BE2C (cell line): ENCODE measurements at regions not wholly inside any gene's neighbourhood (a gene's known extent, or its start where the extent isn't known, plus 50 kb on each side); places are given as distances from the start of the nearest gene placed in this dataset.

Experiments used
- DNase-seq: peaks from one replicate; pipeline ENCODE4 v3.0.0-alpha.2; 2020
- H3K27me3 ChIP-seq: fragments of 250-450 bp; sonication (Bioruptor Pico); 2 replicates; pipeline ENCODE4 v1.5.1; 2020; ENCODE audit warnings: mild to moderate bottlenecking
- H3K36me3 ChIP-seq: fragments of 250-450 bp; sonication (Bioruptor Pico); 2 replicates; pipeline ENCODE4 v1.5.1; 2020; ENCODE audit warnings: mild to moderate bottlenecking
- H3K4me1 ChIP-seq: fragments of 250-450 bp; sonication (Bioruptor Pico); 2 replicates; pipeline ENCODE4 v1.5.1; 2020
- H3K4me3 ChIP-seq: 2 replicates; pipeline ENCODE4 v1.5.1; 2011; ENCODE audit warnings: low read depth, low read length
- H3K9me3 ChIP-seq: fragments of 250-450 bp; sonication (Bioruptor Pico); 2 replicates; pipeline ENCODE4 v1.5.1; 2020
- TF ChIP-seq, protein P1 (sequence below): IDR thresholded peaks from 2 replicates; pipeline ENCODE4 v1.5.1; 2012; ENCODE audit warnings: mild to moderate bottlenecking, low read depth, low read length

DNA sequence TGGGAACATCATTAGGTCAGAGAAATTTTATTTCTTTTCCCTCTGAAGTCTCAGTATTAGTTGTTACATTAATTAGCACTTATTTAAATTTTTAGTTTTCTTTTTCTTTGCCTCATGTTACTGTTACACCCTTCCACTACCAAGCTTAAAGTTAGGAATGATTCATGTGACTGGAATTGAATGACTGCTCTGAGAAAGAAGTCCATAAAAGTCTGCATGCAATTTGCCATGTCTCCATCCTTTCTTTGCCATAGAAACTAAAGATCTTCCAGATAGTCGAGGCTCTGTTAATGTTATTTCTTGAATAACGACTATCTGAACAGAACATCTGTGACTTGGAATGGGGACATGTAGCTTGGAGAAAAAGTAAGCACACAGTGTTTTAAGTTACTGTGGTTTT lies 1269.8 kb upstream of the PIK3C3 start:
- no peak for DNase-seq
- Histone ChIP-seq H3K4me1 (no peaks in the 10 kb centered on the region), H3K9me3 (no peaks in the 10 kb centered on the region), H3K36me3 (no peaks in the 10 kb centered on the region), H3K4me3 (no peak overlapping the region), H3K27me3 (no peaks in the 10 kb centered on the region)
- TF ChIP-seq, protein P1, sequence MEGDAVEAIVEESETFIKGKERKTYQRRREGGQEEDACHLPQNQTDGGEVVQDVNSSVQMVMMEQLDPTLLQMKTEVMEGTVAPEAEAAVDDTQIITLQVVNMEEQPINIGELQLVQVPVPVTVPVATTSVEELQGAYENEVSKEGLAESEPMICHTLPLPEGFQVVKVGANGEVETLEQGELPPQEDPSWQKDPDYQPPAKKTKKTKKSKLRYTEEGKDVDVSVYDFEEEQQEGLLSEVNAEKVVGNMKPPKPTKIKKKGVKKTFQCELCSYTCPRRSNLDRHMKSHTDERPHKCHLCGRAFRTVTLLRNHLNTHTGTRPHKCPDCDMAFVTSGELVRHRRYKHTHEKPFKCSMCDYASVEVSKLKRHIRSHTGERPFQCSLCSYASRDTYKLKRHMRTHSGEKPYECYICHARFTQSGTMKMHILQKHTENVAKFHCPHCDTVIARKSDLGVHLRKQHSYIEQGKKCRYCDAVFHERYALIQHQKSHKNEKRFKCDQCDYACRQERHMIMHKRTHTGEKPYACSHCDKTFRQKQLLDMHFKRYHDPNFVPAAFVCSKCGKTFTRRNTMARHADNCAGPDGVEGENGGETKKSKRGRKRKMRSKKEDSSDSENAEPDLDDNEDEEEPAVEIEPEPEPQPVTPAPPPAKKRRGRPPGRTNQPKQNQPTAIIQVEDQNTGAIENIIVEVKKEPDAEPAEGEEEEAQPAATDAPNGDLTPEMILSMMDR = no peak

DNA sequence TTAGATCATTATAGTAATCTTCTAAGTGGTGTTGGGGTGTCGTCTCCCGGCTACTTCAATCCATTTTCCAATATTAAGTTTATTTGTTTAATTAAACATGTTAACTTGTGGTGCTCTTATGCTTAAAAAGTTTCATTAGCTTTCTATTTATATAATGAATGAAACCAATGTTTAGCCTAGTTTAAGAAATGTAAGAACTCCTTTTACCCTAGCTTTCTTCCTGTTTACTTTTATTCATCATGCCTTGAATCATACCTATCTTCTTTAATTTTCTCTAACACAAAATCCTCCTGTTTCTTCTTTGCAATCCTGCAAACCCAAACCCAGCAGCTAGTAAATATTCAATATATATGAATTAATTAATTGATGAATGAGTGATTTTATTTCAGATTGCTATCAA lies 1276.7 kb upstream of the PIK3C3 start:
- H3K36me3 ChIP-seq = no peaks in the 10 kb centered on the region
- H3K27me3 ChIP-seq = no peaks in the 10 kb centered on the region
- no peak for DNase-seq
- no peaks in the 10 kb centered on the region for H3K9me3 ChIP-seq
- TF ChIP-seq, protein P1 = no peak
- H3K4me3 ChIP-seq = no peak overlapping the region
- H3K4me1 ChIP-seq = no peaks in the 10 kb centered on the region

DNA sequence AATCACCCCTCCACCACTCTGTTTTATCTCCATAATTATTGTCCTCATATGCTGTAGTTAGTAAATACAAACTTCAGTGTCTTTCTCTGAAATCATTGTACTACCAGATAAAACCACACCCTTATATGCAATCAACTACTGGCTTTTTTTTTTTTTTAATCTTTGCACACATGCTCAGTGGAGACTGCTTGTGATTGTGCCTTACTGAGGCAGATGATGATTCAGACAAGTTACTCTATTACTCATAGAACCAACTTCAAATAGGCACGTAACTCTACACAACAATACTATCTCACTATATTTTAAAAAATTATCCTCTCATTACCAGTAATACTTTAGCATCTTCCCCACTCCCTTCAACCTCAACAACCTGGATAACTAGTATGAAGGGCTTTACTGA lies 1278.4 kb upstream of the PIK3C3 start:
- Histone ChIP-seq H3K4me3 (no peak overlapping the region), H3K36me3 (no peaks in the 10 kb centered on the region), H3K4me1 (no peaks in the 10 kb centered on the region), H3K27me3 (no peaks in the 10 kb centered on the region), H3K9me3 (no peaks in the 10 kb centered on the region)
- TF ChIP-seq, protein P1 = no peak
- no peak for DNase-seq

DNA sequence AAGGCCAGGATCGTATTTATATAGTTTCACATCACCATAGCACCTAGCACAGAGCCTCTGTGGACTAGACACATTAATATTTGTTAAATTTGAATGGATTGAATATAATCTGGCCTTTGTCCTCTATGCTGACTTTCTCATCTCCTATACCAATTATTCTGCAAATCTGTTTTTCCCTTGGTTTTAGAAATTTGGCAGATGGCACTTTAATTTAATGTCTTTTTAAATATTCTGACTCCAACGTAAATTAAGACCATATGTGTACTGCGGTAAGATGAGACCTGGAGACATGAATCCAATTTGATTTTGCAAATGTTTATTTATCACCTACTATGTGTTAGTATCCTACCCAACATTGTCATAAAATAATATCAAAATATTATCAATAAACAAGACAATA lies 1281.9 kb upstream of the PIK3C3 start:
- Histone ChIP-seq H3K27me3 (no peaks in the 10 kb centered on the region), H3K36me3 (no peaks in the 10 kb centered on the region), H3K4me3 (no peak overlapping the region), H3K4me1 (no peaks in the 10 kb centered on the region), H3K9me3 (no peaks in the 10 kb centered on the region)
- no peak for DNase-seq
- TF ChIP-seq, protein P1 = no peak

DNA sequence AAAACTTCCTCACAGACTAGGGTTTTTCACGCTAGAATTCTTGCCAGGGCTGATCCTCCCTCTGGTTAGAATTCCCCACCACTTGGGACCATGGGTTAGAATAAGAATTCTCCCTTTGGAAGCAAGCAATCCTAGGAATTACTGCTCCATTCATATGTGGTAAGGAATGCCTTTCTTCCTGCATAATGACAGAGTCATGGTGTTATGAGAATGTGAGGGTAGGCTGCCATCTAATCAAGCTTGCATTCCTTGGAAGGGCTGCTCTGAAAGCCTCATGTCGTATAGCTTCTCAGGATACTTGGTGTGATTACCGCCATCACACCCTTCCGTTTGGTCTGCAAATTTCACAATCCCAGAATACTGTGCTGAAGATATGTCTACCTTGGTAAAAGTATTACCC lies 1282.4 kb upstream of the PIK3C3 start:
- TF ChIP-seq, protein P1 = no peak
- H3K4me1 ChIP-seq = no peaks in the 10 kb centered on the region
- DNase-seq = no peak

DNA sequence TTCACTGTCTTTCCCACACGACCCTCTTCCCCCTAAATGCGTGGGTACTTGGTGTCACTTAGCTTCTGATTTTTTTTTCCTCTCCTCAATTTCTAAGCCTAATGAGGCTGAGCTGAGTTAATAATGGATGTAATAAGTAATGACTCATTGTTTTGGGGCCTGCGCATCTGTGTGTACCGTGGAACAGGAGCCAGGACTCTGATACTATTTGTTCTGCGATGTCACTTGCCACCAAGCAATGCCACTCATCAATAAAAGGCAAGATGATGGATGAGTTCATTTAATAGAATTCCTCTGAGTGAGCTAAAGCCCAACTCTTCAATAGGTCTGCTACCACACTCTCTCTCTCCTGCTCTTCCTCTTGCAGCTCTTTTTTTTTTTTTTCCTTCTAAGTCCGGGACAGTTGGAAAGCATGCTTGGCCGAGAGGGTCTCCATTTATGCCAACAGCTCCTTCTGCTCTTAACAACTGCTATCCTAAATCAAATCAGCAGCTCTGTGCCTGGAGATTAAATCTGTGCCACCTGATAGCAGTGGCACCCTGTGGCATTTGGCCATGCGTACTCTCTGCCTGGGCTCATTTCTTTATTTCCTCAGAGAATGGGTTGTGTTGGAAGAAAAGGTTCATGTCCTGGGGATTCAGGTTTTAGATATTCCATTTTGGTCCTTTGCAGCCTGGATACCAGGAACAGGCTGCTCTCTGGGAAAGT lies 1284.2 kb upstream of the PIK3C3 start:
- Histone ChIP-seq H3K4me3 (no peak overlapping the region), H3K27me3 (no peaks in the 10 kb centered on the region), H3K9me3 (no peaks in the 10 kb centered on the region), H3K36me3 (no peaks in the 10 kb centered on the region), H3K4me1 (no peaks in the 10 kb centered on the region)
- TF ChIP-seq, protein P1 = no peak
- no peak for DNase-seq

More for the DNA sequence above, 1282.4 kb upstream of the PIK3C3 start:
- no peaks in the 10 kb centered on the region for H3K9me3 ChIP-seq
- H3K27me3 ChIP-seq = no peaks in the 10 kb centered on the region
- H3K4me3 ChIP-seq = no peak overlapping the region
- H3K36me3 ChIP-seq = no peaks in the 10 kb centered on the region
